IMR-90 (cell line): ENCODE measurements at regions not wholly inside any gene's neighbourhood (a gene's known extent, or its start where the extent isn't known, plus 50 kb on each side); places are given as distances from the start of the nearest gene placed in this dataset.

Source experiments
- RCOR1 ChIP-seq: IDR thresholded peaks from 2 replicates; pipeline ENCODE4 v1.6.1; 2012; ENCODE audit warnings: mild to moderate bottlenecking, low read length, improper control_type of control experiment; ENCODE audit not compliant: insufficient replicate concordance
- USF2 ChIP-seq: fragments of 150-350 bp; IDR thresholded peaks from 2 replicates; pipeline ENCODE4 v1.6.1; 2017; ENCODE audit warnings: mild to moderate bottlenecking, antibody characterized with exemption, low read length, low read depth
- TF ChIP-seq, protein P1 (sequence below): conservative IDR thresholded peaks from 2 replicates; pipeline ENCODE4 v1.5.1; 2012; ENCODE audit warnings: mild to moderate bottlenecking, low read depth, low read length, improper control_type of control experiment

DNA sequence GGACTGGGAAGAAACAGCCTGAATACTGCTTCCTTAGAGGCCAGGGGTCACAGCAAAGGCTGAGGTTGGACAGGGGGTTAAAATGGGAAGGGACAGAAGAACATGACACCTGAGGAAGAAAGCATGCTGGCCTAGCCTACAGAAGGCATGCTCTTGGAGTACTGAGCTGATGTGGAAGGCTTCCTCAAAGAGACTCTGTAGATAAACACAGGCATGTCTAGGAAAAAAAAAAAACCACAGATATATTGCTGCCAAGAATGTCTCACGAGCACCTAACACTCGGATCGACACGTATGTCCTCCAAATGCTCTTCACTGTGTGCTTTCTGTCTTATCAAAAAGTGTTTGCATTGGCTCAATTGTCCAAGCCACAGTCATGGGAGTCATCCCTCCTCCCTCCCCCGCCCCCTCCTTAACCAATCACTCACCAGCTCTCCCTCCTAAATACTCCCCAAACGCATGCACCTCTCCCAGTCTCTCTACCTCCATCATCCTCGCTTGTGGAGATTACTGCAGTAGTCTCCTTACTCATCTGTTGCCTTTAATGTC lies 101.1 kb upstream of the LRFN2 start:
- TF ChIP-seq RCOR1 (no peak), USF2 (no peak)
- TF ChIP-seq, protein P1, sequence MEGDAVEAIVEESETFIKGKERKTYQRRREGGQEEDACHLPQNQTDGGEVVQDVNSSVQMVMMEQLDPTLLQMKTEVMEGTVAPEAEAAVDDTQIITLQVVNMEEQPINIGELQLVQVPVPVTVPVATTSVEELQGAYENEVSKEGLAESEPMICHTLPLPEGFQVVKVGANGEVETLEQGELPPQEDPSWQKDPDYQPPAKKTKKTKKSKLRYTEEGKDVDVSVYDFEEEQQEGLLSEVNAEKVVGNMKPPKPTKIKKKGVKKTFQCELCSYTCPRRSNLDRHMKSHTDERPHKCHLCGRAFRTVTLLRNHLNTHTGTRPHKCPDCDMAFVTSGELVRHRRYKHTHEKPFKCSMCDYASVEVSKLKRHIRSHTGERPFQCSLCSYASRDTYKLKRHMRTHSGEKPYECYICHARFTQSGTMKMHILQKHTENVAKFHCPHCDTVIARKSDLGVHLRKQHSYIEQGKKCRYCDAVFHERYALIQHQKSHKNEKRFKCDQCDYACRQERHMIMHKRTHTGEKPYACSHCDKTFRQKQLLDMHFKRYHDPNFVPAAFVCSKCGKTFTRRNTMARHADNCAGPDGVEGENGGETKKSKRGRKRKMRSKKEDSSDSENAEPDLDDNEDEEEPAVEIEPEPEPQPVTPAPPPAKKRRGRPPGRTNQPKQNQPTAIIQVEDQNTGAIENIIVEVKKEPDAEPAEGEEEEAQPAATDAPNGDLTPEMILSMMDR, result no peak
